HUES6 (cell line): ENCODE measurements at regions not wholly inside any gene's neighbourhood (a gene's known extent, or its start where the extent isn't known, plus 50 kb on each side); places are given as distances from the start of the nearest gene placed in this dataset.

Experiments used
- H3K27ac ChIP-seq: 2 replicates; pipeline ENCODE4 v1.7.0; 2013; ENCODE audit warnings: low read depth, mild to moderate bottlenecking, low read length, inconsistent platforms
- H3K27me3 ChIP-seq: 2 replicates; pipeline ENCODE4 v1.6.1; 2013; ENCODE audit warnings: low read length; ENCODE audit not compliant: control insufficient read depth, insufficient read depth
- H3K36me3 ChIP-seq: 2 replicates; pipeline ENCODE4 v1.6.1; 2013; ENCODE audit warnings: low read length; ENCODE audit not compliant: control insufficient read depth, insufficient read depth
- H3K4me1 ChIP-seq: 2 replicates; pipeline ENCODE4 v1.6.1; 2013; ENCODE audit warnings: low read length; ENCODE audit not compliant: control insufficient read depth, insufficient read depth
- H3K4me3 ChIP-seq: 2 replicates; pipeline ENCODE4 v1.5.1; 2013; ENCODE audit warnings: low read depth, low read length
- H3K9ac ChIP-seq: one replicate; pipeline ENCODE4 v1.6.1; 2013; ENCODE audit warnings: mild to moderate bottlenecking, low read length
- H3K9me3 ChIP-seq: 2 replicates; pipeline ENCODE4 v1.6.1; 2013; ENCODE audit warnings: low read depth, low read length; ENCODE audit not compliant: control insufficient read depth, insufficient read depth

DNA sequence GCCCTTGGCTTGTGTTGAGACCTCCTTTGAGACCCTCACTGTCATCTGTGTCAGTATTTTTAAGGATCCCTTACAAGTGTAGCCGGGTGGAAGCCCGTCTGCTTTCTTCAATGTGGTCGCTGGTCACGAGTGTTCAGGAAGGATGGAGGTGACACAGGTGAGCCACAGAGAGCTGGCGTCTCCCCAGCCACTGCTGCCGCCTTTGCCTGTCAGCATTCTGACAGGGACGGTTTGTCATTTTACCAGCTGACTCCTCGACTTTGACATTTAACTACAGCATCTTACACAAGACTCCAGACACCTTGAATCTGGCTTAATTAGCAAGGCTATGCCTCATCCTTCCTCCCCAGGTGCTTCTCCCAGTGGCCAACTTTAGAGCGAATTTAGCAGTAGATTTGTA, 56.3 kb upstream of the MPHOSPH6 start:
- Histone ChIP-seq H3K9ac (no peak overlapping the region), H3K4me3 (no peak overlapping the region), H3K4me1 (0 out of 2 replicates have a peak, but pooled peaks cover 4% of the 10 kb centered on the region), H3K36me3 (no peaks in the 10 kb centered on the region), H3K9me3 (peaks cover 2% of the 10 kb centered on the region; the same call in 1 of the 2 replicates), H3K27ac (no peak overlapping the region), H3K27me3 (no peaks in the 10 kb centered on the region)

DNA sequence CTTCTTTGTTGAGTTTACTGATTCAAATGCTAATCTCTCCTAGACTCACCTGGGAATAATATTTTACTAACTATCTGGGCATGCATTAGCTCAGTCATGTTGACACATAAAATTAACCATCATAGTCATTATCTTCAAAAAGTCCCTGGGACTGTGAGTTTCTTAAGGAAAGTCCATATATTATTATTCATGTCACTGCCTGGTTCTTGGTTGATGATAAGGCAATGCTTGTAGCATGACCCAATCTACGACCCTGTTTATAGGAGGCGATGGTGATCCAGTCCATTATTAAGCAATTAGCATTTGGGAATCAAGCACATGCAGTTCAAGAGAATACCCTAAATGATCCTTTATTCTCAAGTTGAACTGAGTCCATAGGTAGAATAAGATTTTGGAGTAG, 54.8 kb upstream of the MPHOSPH6 start:
- no peaks in the 10 kb centered on the region for H3K36me3 ChIP-seq
- H3K27ac ChIP-seq, result no peak overlapping the region
- H3K9ac ChIP-seq, result no peak overlapping the region
- no peaks in the 10 kb centered on the region for H3K27me3 ChIP-seq
- H3K4me1 ChIP-seq, result 0 out of 2 replicates have a peak, but pooled peaks cover 4% of the 10 kb centered on the region
- H3K4me3 ChIP-seq, result no peak overlapping the region
- H3K9me3 ChIP-seq, result peaks cover 2% of the 10 kb centered on the region; the same call in 1 of the 2 replicates

DNA sequence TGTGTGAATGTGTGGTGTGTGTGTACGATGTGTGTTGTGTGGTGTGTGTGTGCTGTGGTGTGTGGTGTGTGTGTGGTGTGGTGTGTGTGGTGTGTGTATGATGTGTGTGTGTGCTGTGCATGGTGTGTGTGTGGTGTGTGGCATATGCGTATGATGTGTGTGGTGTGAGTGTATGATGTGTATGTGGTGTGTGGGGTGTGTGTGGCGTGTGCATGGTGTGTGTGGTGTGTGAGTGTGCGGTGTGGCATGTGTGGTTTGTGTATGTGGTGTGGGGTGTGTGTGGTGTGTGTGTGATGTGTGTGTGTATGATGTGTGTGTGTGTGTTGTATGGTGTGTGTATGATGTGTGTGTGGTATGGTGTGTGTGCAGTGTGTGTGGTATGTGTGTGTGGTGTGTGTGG, 50.5 kb upstream of the MPHOSPH6 start:
- peaks cover 2% of the 10 kb centered on the region; the same call in 1 of the 2 replicates for H3K9me3 ChIP-seq
- H3K4me1 ChIP-seq, result no peaks in the 10 kb centered on the region
- H3K27me3 ChIP-seq, result no peaks in the 10 kb centered on the region
- no peaks in the 10 kb centered on the region for H3K36me3 ChIP-seq
- no peak overlapping the region for H3K4me3 ChIP-seq
- H3K27ac ChIP-seq, result no peak overlapping the region
- no peak overlapping the region for H3K9ac ChIP-seq
